HG02678 (cell line): ENCODE measurements at regions not wholly inside any gene's neighbourhood (a gene's known extent, or its start where the extent isn't known, plus 50 kb on each side); places are given as distances from the start of the nearest gene placed in this dataset.
"Not testable (repeated sequence)": the region's sequence is repeated elsewhere in the genome, so short reads cannot be mapped to it uniquely, and the experiment has no call there.

Experiments
- ATAC-seq: cut with Tn5 transposase; IDR thresholded peaks from one replicate; pipeline ENCODE4 v1.9.1; 2021; ENCODE audit warnings: mild to moderate bottlenecking, moderate library complexity; ENCODE audit not compliant: unreplicated experiment

- no peak for ATAC-seq
Measured at GRCh38 chr5:136501133-136501532, 135.8 kb upstream of the TRPC7 start.

- no peak for ATAC-seq
Measured at GRCh38 chr5:136492587-136492986, 127.2 kb upstream of the TRPC7 start.

- ATAC-seq = no peak
Measured at GRCh38 chr5:136491806-136492205, 126.5 kb upstream of the TRPC7 start.

- no peak for ATAC-seq
Measured at GRCh38 chr5:136484808-136485325, 119.5 kb upstream of the TRPC7 start.

- ATAC-seq = no peak
Measured at GRCh38 chr5:136482206-136482605, 116.9 kb upstream of the TRPC7 start.

- ATAC-seq = no peak
Measured at GRCh38 chr5:136474466-136474865, 109.1 kb upstream of the TRPC7 start.

- ATAC-seq = no peak
Measured at GRCh38 chr5:136467632-136468031, 102.3 kb upstream of the TRPC7 start.

GRCh38 chr5:136466041-136466415, 100.7 kb upstream of the TRPC7 start:
- no peak for ATAC-seq

- no peak for ATAC-seq
Measured at GRCh38 chr5:136458481-136458880, 93.1 kb upstream of the TRPC7 start.

GRCh38 chr5:136457390-136458013, 92.2 kb upstream of the TRPC7 start:
- no peak for ATAC-seq

GRCh38 chr5:136455409-136455808, 90.1 kb upstream of the TRPC7 start:
- ATAC-seq = no peak

- ATAC-seq = no peak
Measured at GRCh38 chr5:136453986-136454758, 88.8 kb upstream of the TRPC7 start.

- ATAC-seq = no peak
Measured at GRCh38 chr5:136453199-136453598, 87.9 kb upstream of the TRPC7 start.

GRCh38 chr5:136447576-136447975, 82.2 kb upstream of the TRPC7 start:
- not testable (repeated sequence) for ATAC-seq

- no peak for ATAC-seq
Measured at GRCh38 chr5:136446565-136446964, 81.2 kb upstream of the TRPC7 start.

- not testable (repeated sequence) for ATAC-seq
Measured at GRCh38 chr5:136444099-136444498, 78.8 kb upstream of the TRPC7 start.

GRCh38 chr5:136439367-136439766, 74.0 kb upstream of the TRPC7 start:
- no peak for ATAC-seq

- no peak for ATAC-seq
Measured at GRCh38 chr5:136435946-136436543, 70.7 kb upstream of the TRPC7 start.

GRCh38 chr5:136434795-136435194, 69.5 kb upstream of the TRPC7 start:
- no peak for ATAC-seq

GRCh38 chr5:136432705-136433104, 67.4 kb upstream of the TRPC7 start:
- ATAC-seq = no peak

GRCh38 chr5:136430081-136430480, 64.7 kb upstream of the TRPC7 start:
- ATAC-seq = no peak

- no peak for ATAC-seq
Measured at GRCh38 chr5:136427426-136427825, 62.1 kb upstream of the TRPC7 start.
